ENCODE measurements at regions not wholly inside any gene's neighbourhood (a gene's known extent, or its start where the extent isn't known, plus 50 kb on each side); places are given as distances from the start of the nearest gene placed in this dataset.

DNA sequence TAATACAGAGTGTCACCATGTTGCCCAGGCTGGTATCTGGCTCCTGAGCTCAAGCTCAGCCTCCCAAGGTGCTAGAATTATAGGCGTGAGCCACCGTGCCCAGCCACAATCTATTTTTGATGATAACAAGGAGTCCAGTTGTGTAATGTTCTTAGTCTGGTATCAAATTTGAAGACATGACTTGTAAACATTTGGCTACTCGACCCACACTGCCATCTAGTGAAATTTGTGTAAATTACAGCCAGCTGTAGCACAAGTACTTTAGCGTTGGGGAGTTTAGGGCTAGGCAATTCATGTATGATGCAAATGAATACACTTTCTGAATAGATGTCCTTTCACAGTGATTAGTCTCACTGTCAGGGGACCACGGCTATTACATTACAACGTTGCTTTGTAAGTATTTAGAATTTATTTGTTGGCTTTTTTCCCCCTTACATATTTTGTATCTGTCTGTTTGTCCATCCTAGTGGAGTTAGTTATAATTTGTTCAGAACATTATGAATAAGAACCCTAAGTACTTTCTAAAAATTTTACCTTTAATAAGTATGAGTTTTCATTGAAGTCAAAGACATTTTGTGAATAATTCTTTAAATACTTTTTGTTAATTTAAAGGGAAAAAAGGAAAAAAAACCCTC is 139.7 kb downstream of the PRDM13 start:
- no peaks in the 10 kb centered on the region for H3K4me1 Mint-ChIP-seq
- POLR2A ChIA-PET: no interaction called here
- no peak overlapping the region for H3K27ac Mint-ChIP-seq
- H3K27me3 Mint-ChIP-seq: peaks cover 29% of the 10 kb centered on the region
- no peaks in the 10 kb centered on the region for H3K9me3 Mint-ChIP-seq
- no peaks in the 10 kb centered on the region for H3K36me3 Mint-ChIP-seq (ENCODE audit: low read depth)
- DNase-seq: peak; percentile 66
- H3K4me3 Mint-ChIP-seq: no peak overlapping the region
- CTCF ChIA-PET: interaction anchor here (0.5 to 2.2 kb wide), 6 partner anchors 8 to 416 kb away, joined by 3 to 5 read pairs (median 4); no protein-coding TSS in a partner anchor

DNA sequence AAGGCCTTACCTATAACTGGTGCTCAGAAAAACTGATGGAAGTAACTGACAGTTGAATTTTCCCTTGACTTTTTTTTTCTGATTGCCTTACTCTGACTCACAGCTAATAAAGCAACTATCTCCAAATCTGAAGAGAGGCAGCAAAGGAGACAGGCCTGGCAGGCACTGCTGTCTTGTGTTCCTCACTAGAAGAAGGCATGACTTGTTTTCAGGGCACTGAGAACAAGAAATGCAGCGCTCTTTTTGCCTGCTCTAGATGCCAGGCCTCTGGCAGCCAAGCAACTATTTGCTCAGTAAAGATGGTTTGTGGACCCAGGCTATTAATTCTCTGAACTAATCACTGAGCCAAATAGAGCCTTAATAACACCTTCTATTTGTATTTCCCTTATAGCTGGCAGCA is 155.1 kb downstream of the PRDM13 start:
- Mint-ChIP-seq H3K36me3 (ENCODE audit: low read depth) (no peaks in the 10 kb centered on the region), H3K4me3 (no peak overlapping the region), H3K27ac (no peak overlapping the region), H3K4me1 (no peaks in the 10 kb centered on the region), H3K27me3 (peaks cover 8% of the 10 kb centered on the region), H3K9me3 (no peaks in the 10 kb centered on the region)
- no peak for DNase-seq
- ChIA-PET CTCF (interaction anchor here (0.7 kb wide), 1 partner anchor 61 kb away, joined by 4 read pairs; no protein-coding TSS in a partner anchor), POLR2A (no interaction called here)

DNA sequence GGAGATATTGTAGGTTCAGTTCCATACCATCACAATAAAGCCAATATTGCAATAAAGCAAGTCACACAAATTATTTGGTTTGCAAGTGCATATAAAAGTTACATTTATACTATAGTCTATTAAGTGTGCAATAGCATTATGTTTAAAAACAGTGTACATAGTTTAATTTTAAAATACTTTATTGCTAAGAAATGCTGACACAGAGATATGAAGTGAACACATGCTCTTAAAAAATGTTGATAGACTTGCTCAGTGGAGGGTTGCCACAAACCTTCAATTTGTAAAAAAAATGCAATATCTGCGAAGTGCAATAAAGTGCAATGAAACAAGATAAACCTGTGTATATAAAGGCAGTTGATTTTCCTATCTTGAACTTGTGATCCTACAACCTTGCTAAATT is 161.5 kb downstream of the PRDM13 start:
- no peak for DNase-seq
- no peaks in the 10 kb centered on the region for H3K9me3 Mint-ChIP-seq
- H3K4me1 Mint-ChIP-seq: no peaks in the 10 kb centered on the region
- H3K4me3 Mint-ChIP-seq: no peak overlapping the region
- ChIA-PET POLR2A (no interaction called here), CTCF (interaction anchor here (0.7 kb wide), 1 partner anchor 1201 kb away, joined by 4 read pairs; no protein-coding TSS in a partner anchor)
- peaks cover 14% of the 10 kb centered on the region for H3K27me3 Mint-ChIP-seq
- H3K36me3 Mint-ChIP-seq (ENCODE audit: low read depth): no peaks in the 10 kb centered on the region
- no peak overlapping the region for H3K27ac Mint-ChIP-seq

DNA sequence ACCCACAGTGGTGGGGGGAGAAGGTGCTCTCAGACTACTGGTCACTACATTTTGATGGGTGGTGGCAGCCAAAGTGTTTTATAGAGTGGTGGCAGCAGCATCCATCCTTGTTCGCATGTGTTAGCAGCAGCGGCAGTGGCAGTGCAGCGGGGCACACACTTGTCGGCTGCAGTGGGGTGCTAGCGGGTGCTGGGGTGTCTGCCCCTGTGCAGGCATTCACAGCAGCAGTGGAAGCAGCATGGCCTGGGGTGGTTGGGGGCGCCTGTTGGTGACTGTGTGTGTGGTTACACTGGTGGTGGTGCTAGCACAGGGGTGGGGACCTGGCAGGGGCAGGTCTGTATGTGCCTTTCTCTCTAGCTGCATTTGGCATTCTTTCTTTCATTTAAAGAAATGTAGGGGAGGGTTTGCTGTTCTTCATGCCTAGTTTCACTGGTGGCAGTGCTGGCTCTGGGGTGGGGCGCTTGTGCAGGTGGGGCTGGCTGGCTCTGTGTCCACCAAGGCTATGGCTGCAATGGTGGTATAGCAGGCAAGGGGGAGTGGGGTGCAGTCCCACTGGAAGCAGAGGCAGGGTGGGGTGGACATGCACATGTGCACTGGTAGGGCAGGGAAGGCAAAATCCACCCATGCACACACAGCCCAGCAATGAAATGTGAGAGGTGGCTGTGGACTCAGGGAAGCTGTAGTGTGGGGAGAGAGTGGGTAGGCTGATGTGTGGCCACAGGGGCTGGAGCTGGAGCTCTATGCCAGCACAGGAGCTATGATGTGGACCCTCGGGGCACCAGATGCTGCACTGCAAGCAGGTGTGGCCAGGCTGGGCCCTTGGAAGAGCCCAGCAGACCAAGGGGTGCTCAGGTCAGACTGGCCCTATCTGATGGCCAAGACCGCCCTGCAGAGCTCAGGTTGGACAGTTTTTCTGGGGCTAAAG is 173.3 kb downstream of the PRDM13 start:
- Mint-ChIP-seq H3K27ac (no peak overlapping the region), H3K9me3 (no peaks in the 10 kb centered on the region), H3K36me3 (ENCODE audit: low read depth) (no peaks in the 10 kb centered on the region), H3K4me3 (no peak overlapping the region), H3K27me3 (peaks cover 43% of the 10 kb centered on the region), H3K4me1 (no peaks in the 10 kb centered on the region)
- POLR2A ChIA-PET: interaction anchor here (0.8 kb wide), 1 partner anchor 693 kb away, joined by 4 read pairs; no protein-coding TSS in a partner anchor
- no peak for DNase-seq
- CTCF ChIA-PET: no interaction called here

DNA sequence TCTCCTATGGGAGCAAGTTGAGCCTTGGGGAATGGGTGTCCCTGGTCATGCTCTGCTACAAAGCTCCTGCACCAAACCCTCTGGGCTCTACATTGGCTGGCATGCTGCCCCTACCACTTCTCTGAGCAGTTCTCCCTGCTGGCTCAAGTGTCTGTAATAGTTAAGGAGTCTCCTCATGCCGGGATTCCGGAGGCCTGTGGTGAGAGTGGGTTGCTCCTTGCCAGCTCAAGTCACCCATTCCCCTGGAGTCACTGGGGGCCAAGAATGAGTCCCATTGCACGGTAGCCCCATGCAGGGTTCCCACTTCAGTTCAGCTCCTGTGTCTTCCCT is 173.9 kb downstream of the PRDM13 start:
- CTCF ChIA-PET: no interaction called here

DNA sequence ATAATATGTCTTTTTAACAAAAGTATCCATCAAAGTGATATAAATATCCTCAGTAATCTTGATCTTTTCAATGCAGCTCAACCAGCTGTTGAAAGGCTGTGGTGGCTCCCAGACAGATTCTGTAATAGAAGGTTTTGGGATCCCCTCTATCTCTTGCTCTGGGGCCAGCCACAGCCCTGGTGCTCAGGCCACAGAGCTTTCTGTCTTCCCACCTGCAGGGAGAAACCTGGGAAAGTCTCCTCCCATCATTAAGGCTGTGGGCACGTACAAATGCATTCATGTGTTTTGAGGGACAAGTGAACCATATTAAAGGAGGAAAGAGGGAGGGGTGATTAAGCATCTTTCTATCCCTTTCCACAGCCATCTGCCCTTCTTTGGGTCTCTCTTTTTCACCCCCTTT is 183.1 kb downstream of the PRDM13 start:
- CTCF ChIA-PET: no interaction called here
- H3K36me3 Mint-ChIP-seq (ENCODE audit: low read depth): no peaks in the 10 kb centered on the region
- DNase-seq: no peak
- no peak overlapping the region for H3K27ac Mint-ChIP-seq
- no peak overlapping the region for H3K4me3 Mint-ChIP-seq
- H3K4me1 Mint-ChIP-seq: no peaks in the 10 kb centered on the region
- peaks cover 12% of the 10 kb centered on the region for H3K27me3 Mint-ChIP-seq
- POLR2A ChIA-PET: no interaction called here
- H3K9me3 Mint-ChIP-seq: no peaks in the 10 kb centered on the region

More for the DNA sequence above, 173.9 kb downstream of the PRDM13 start:
- no peaks in the 10 kb centered on the region for H3K9me3 Mint-ChIP-seq
- no peak overlapping the region for H3K4me3 Mint-ChIP-seq
- POLR2A ChIA-PET: interaction anchor here (0.8 kb wide), 1 partner anchor 693 kb away, joined by 4 read pairs; no protein-coding TSS in a partner anchor
- H3K27ac Mint-ChIP-seq: no peak overlapping the region
- no peaks in the 10 kb centered on the region for H3K36me3 Mint-ChIP-seq (ENCODE audit: low read depth)
- DNase-seq: no peak
- peaks cover 38% of the 10 kb centered on the region for H3K27me3 Mint-ChIP-seq
- no peaks in the 10 kb centered on the region for H3K4me1 Mint-ChIP-seq

DNA sequence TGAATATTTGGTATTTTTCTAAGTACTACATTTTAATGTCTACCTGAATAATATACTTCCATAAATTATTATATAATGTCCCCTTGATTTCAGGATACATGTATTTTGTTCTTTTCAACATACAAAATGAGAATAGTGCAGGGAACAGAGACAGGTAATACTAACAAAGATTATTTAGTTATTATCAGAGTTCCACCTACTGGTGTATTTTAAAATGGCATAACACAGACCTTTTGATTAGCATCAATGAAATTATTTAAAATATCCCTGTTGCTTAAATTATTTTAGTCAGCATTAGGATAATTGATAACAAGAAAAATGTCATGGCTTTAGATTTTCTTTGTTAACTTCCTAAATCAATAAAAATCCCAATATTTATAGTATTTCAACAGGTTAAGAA is 184.0 kb downstream of the PRDM13 start:
- no peak for DNase-seq
- Mint-ChIP-seq H3K27me3 (peaks cover 15% of the 10 kb centered on the region), H3K4me3 (no peak overlapping the region), H3K36me3 (ENCODE audit: low read depth) (no peaks in the 10 kb centered on the region), H3K4me1 (no peaks in the 10 kb centered on the region), H3K9me3 (no peaks in the 10 kb centered on the region), H3K27ac (no peak overlapping the region)
- CTCF ChIA-PET: no interaction called here
- POLR2A ChIA-PET: no interaction called here

DNA sequence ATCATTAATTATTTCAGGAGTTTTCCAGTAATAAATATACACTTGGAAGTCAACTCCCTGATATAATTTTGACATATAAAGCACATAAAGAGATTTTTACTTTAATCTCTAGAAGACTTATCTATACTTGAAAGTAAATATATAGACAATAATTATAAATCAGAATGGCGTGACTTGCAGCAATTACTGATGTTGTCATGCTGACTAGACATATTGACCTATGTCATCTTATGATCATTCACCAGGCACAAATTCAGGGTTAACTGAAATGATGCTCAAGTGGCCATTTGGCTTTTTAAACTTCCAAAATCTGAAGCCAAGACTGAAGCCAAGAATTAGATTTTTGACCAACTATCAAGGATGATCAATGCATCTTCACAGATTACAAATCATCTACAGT is 192.2 kb downstream of the MCHR2 start:
- CTCF ChIA-PET: interaction anchor here (0.7 kb wide), 1 partner anchor 92 kb away, joined by 4 read pairs; no protein-coding TSS in a partner anchor
- no peaks in the 10 kb centered on the region for H3K36me3 Mint-ChIP-seq (ENCODE audit: low read depth)
- H3K27ac Mint-ChIP-seq: no peak overlapping the region

DNA sequence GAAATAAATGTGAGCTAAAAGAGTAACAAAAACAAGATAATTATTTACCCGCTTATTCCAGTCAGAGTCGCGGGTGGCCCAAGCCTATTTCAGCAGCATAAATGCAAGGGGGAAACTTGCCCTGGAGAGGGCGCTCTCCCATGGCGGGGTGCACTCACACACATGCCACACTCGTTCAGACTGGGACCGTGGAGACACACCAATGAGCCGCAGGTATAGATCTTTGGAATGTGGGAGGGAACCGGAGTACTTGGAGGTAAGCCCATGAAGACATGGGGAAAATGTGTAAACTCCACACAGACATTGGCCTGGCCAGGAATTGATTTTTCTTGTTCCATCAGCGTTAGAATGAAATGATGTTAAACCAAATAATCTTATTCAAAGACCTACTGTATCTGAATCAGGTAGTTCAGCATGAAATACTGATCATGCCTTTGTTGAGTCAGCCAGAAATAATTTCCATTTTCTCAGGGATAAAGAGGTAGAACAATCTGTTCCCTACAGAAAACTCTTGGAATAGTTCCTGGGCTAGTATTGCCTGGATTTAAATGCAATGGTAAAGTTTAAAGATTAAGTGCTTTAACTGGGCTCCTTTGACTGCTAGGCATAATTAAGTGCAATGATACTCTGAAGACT is 191.5 kb downstream of the MCHR2 start:
- H3K27me3 Mint-ChIP-seq: peaks cover 12% of the 10 kb centered on the region
- no peak overlapping the region for H3K4me3 Mint-ChIP-seq
- POLR2A ChIA-PET: no interaction called here
- DNase-seq: no peak
- no peaks in the 10 kb centered on the region for H3K4me1 Mint-ChIP-seq
- no peaks in the 10 kb centered on the region for H3K36me3 Mint-ChIP-seq (ENCODE audit: low read depth)
- CTCF ChIA-PET: no interaction called here
- H3K9me3 Mint-ChIP-seq: no peaks in the 10 kb centered on the region
- H3K27ac Mint-ChIP-seq: no peak overlapping the region

More for the DNA sequence above, 192.2 kb downstream of the MCHR2 start:
- H3K4me3 Mint-ChIP-seq: no peak overlapping the region
- no peaks in the 10 kb centered on the region for H3K4me1 Mint-ChIP-seq
- peaks cover 9% of the 10 kb centered on the region for H3K27me3 Mint-ChIP-seq
- no peaks in the 10 kb centered on the region for H3K9me3 Mint-ChIP-seq
- no peak for DNase-seq
- POLR2A ChIA-PET: no interaction called here

DNA sequence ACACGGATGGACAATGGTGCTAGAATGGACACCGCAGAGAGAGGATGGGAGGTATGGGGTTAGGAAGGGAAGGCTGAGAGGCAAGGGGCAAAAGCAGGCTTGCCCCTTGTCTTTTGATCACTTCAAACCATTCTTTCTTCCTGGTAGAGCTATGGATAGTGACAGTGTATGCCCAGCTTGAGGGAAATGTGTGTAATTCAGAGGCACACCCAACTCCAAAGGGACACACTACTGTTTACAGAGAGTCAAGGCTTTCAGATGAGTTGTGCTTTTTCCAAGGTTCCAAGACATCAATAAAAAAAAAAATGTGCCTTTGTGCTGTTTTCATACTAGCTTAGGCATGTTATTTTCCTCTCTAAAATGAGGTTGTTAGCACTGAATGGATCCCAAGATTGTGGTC is 185.0 kb downstream of the MCHR2 start:
- Mint-ChIP-seq H3K4me1 (no peaks in the 10 kb centered on the region), H3K36me3 (ENCODE audit: low read depth) (no peaks in the 10 kb centered on the region), H3K9me3 (no peaks in the 10 kb centered on the region), H3K4me3 (no peak overlapping the region), H3K27ac (no peak overlapping the region), H3K27me3 (peaks cover 39% of the 10 kb centered on the region)
- ChIA-PET CTCF (interaction anchor here (0.6 kb wide), 1 partner anchor 540 kb away, joined by 3 read pairs; no protein-coding TSS in a partner anchor), POLR2A (no interaction called here)
- DNase-seq: no peak

DNA sequence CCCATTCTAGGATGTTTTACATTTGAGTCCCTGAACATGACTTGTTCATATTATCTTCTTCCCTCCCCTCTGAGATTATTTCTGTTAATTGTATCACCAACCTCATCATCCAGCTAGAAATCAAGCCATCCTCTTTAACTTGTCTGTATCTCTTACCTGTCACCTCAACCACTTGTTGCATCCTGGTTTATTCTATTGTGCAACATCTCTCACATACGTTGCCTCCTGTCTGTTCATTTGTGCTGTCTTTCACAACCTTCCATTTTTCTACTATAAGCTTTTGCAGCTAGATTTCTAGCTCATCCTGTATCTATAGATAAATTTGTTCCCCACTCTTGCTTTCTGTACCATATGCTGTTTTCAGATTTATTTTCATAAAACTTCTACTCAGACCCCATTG is 183.7 kb downstream of the MCHR2 start:
- CTCF ChIA-PET: no interaction called here

DNA sequence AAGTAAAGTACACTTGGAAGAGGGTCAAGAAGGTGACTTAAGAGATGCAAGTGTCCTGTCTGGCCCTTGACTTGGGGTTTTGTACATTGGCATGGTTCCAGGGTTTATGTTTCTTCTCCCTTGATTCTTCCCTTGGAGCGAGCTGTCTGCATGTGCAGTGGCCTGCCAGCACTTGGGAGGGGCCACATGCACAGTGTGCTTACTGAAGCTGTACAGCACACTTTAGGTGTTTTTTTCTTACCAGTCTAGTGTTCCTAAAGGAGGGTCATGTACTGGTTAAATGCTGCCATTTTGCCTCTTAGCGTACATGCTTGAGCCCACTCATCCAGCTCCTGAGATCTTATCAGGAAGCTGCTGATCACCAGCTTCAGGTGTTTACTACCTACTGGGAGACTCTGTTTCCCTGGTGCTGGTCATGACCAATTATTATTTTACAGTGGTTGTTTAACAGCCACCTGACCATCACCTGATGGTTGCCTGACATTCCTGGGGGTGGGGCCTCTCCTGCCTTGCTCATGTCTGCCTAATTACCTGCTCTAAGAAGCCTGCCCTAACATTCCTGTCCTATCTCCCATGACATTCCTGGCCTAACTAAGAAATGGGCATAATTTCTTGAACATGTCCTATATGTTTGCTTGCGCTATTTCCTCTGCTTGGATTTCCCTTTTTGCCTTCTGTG is 182.9 kb downstream of the MCHR2 start:
- no peaks in the 10 kb centered on the region for H3K9me3 Mint-ChIP-seq
- no peaks in the 10 kb centered on the region for H3K36me3 Mint-ChIP-seq (ENCODE audit: low read depth)
- peaks cover 30% of the 10 kb centered on the region for H3K27me3 Mint-ChIP-seq
- no peaks in the 10 kb centered on the region for H3K4me1 Mint-ChIP-seq
- CTCF ChIA-PET: no interaction called here
- no peak overlapping the region for H3K27ac Mint-ChIP-seq
- POLR2A ChIA-PET: no interaction called here
- no peak for DNase-seq
- H3K4me3 Mint-ChIP-seq: no peak overlapping the region

More for the DNA sequence above, 183.7 kb downstream of the MCHR2 start:
- no peaks in the 10 kb centered on the region for H3K36me3 Mint-ChIP-seq (ENCODE audit: low read depth)
- no peaks in the 10 kb centered on the region for H3K4me1 Mint-ChIP-seq
- H3K9me3 Mint-ChIP-seq: no peaks in the 10 kb centered on the region
- DNase-seq: no peak
- H3K4me3 Mint-ChIP-seq: no peak overlapping the region
- H3K27me3 Mint-ChIP-seq: peaks cover 34% of the 10 kb centered on the region
- POLR2A ChIA-PET: no interaction called here
- no peak overlapping the region for H3K27ac Mint-ChIP-seq

DNA sequence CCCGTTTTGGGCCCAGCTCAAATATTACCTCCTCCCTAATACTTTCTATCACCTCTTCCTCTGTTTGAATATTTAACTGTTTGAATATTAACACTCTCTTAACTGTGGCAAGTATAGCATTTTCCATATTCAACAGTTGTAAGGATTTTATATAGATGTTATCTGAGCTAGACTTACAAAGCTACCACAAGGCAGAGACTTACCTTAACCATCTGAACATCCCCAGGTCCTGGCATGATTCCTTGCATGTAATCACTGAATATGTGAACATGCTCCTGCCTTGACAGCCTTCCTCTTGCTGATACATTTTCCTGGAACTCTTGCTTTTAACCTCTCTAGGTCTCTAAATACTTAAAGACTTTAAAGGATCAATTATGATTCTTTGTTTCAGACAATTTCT is 182.4 kb downstream of the MCHR2 start:
- Mint-ChIP-seq H3K4me1 (no peaks in the 10 kb centered on the region), H3K27me3 (peaks cover 30% of the 10 kb centered on the region), H3K27ac (no peak overlapping the region), H3K4me3 (no peak overlapping the region), H3K36me3 (ENCODE audit: low read depth) (no peaks in the 10 kb centered on the region), H3K9me3 (no peaks in the 10 kb centered on the region)
- POLR2A ChIA-PET: no interaction called here
- no peak for DNase-seq
- CTCF ChIA-PET: no interaction called here

All from activated CD4-positive, alpha-beta T cell treated with anti-CD3 and anti-CD28 coated beads, Interleukin-2, amount 10 ng/mL, durations not matched to agents 7 days and 5 days (primary cell).